A673 (cell line): ENCODE measurements at regions not wholly inside any gene's neighbourhood (a gene's known extent, or its start where the extent isn't known, plus 50 kb on each side); places are given as distances from the start of the nearest gene placed in this dataset.
A peak's percentile ranks its signal among the peaks of the same experiment; 100 is the strongest.
"Not testable (repeated sequence)": the region's sequence is repeated elsewhere in the genome, so short reads cannot be mapped to it uniquely, and the experiment has no call there.

Experiments
- BruUV-seq: library from RNA; stranded (reverse); fragments of 400-500 nt; replicated peaks from 2 replicates; lab custom pipeline; 2021; lab: Mats Ljungman, UMichigan
- CTCF ChIA-PET: fragments of 300-600 bp; sonication (Branson Sonifier 250); formaldehyde crosslinking; loops from one replicate; lab custom pipeline; 2022; ENCODE audit warnings: antibody characterized with exemption; lab: Charles Lee
- POLR2A ChIA-PET: fragments of 300-600 bp; sonication (Branson Sonifier 250); formaldehyde crosslinking; loops from one replicate; lab custom pipeline; 2022; ENCODE audit warnings: antibody characterized with exemption; ENCODE audit not compliant: low non-redundant PET; lab: Charles Lee
- DNase-seq: peaks from one replicate; pipeline ENCODE4 v3.0.0-alpha.2; 2015; ENCODE audit warnings: low spot score
- H3K27ac ChIP-seq: fragments of 200-600 bp; sonication (generic); 2 replicates; pipeline ENCODE4 v1.5.1; 2016; ENCODE audit warnings: mixed run types, low read depth, mild to moderate bottlenecking, mixed read lengths, antibody characterized with exemption, low read length; ENCODE audit not compliant: poor library complexity, severe bottlenecking
- H3K27me3 ChIP-seq: fragments of 200-600 bp; sonication (generic); replicated peaks from 2 replicates; pipeline ENCODE4 v1.6.1; 2017; ENCODE audit warnings: mixed run types, low read depth, mild to moderate bottlenecking, mixed read lengths, antibody characterized with exemption, low read length; ENCODE audit not compliant: insufficient read depth, poor library complexity
- H3K36me3 ChIP-seq: fragments of 200-600 bp; sonication (generic); 2 replicates; pipeline ENCODE4 v1.6.1; 2016; ENCODE audit warnings: mixed run types, mild to moderate bottlenecking, mixed read lengths, antibody characterized with exemption, low read length; ENCODE audit not compliant: insufficient read depth, poor library complexity, severe bottlenecking
- H3K4me1 ChIP-seq: fragments of 200-600 bp; sonication (generic); 2 replicates; pipeline ENCODE4 v1.6.1; 2017; ENCODE audit warnings: mixed run types, mild to moderate bottlenecking, mixed read lengths, antibody characterized with exemption, low read length; ENCODE audit not compliant: insufficient read depth, poor library complexity, severe bottlenecking
- H3K4me3 ChIP-seq: fragments of 200-600 bp; sonication (generic); 2 replicates; pipeline ENCODE4 v1.5.1; 2016; ENCODE audit warnings: low read depth, mixed run types, mild to moderate bottlenecking, mixed read lengths, low read length; ENCODE audit not compliant: poor library complexity, severe bottlenecking
- H3K9me3 ChIP-seq: fragments of 200-600 bp; sonication (generic); 2 replicates; pipeline ENCODE4 v1.6.1; 2016; ENCODE audit warnings: mixed run types, low read depth, mild to moderate bottlenecking, mixed read lengths, antibody characterized with exemption, low read length; ENCODE audit not compliant: poor library complexity, severe bottlenecking
- EZH2 ChIP-seq: fragments of 200-600 bp; sonication (generic); IDR thresholded peaks from 2 replicates; pipeline ENCODE4 v1.6.1; 2017; ENCODE audit warnings: borderline replicate concordance, low read depth, mild to moderate bottlenecking, mixed read lengths, antibody characterized with exemption, low read length; ENCODE audit not compliant: poor library complexity, severe bottlenecking
- intact Hi-C: fragments of 100-400 bp; cut with micrococcal nuclease; formaldehyde crosslinking; loops from one replicate; pipeline ENCODE4 v1.10.0; 2022; ENCODE audit not compliant: unreplicated experiment
- TF ChIP-seq, protein P1 (sequence below): fragments of 300-800, 200-600 bp; sonication (generic); conservative IDR thresholded peaks from 2 replicates; pipeline ENCODE4 v1.5.1; 2017; ENCODE audit warnings: low read depth, mild to moderate bottlenecking, antibody characterized with exemption, low read length, moderate library complexity, mixed read lengths

DNA sequence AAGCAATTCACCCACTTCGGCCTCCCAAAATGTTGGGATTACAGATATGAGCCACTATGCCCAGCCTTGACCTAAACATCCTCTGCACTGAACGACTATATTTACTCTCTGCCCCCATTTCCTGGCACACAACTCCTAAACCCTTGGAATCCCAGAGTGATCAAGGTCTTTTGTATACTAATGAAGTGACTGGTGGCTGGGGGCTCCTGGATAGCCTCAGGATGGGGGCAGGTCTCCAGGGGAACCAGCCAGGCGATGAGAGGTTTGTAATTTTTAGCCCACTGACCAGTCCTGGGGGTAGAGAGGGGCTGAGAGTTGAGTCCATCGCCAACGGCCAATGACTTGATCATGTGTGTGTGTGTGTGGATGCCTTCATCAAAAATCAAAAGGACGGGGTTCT lies 71.1 kb downstream of the FAM50B start:
- no peak overlapping the region for H3K27ac ChIP-seq
- BruUV-seq = no TSS peak
- ChIA-PET CTCF (no interaction called here), POLR2A (no interaction called here)
- intact Hi-C loops = no loop called here
- DNase-seq = no peak
- no peaks in the 10 kb centered on the region for H3K9me3 ChIP-seq
- H3K4me1 ChIP-seq = peaks cover 16% of the 10 kb centered on the region
- H3K36me3 ChIP-seq = no peaks in the 10 kb centered on the region
- no peak overlapping the region for H3K4me3 ChIP-seq
- H3K27me3 ChIP-seq = no peaks in the 10 kb centered on the region
- TF ChIP-seq, protein P1, sequence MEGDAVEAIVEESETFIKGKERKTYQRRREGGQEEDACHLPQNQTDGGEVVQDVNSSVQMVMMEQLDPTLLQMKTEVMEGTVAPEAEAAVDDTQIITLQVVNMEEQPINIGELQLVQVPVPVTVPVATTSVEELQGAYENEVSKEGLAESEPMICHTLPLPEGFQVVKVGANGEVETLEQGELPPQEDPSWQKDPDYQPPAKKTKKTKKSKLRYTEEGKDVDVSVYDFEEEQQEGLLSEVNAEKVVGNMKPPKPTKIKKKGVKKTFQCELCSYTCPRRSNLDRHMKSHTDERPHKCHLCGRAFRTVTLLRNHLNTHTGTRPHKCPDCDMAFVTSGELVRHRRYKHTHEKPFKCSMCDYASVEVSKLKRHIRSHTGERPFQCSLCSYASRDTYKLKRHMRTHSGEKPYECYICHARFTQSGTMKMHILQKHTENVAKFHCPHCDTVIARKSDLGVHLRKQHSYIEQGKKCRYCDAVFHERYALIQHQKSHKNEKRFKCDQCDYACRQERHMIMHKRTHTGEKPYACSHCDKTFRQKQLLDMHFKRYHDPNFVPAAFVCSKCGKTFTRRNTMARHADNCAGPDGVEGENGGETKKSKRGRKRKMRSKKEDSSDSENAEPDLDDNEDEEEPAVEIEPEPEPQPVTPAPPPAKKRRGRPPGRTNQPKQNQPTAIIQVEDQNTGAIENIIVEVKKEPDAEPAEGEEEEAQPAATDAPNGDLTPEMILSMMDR = no peak
- TF ChIP-seq EZH2 = no peak

DNA sequence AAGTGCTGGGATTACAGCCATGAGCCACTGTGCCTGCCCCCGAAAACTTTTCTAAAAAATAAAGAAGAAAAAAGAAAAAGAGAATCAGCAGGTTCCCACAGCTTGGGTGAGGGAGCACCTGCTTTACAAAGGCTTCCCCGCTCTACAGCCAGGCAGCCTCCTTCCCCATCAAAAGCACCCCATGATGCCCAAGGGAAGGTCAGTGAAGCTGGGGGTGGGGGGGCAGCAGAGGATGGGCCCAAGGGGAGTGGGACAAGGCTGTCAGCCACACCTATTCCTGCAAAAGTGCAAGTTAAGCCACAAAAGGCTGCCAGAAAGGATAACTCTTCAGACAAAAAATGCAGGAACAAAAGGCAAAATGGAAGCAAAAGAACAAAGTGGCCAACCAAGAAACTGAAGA lies 72.5 kb downstream of the FAM50B start:
- CTCF ChIA-PET = no interaction called here
- intact Hi-C loops = no loop called here

DNA sequence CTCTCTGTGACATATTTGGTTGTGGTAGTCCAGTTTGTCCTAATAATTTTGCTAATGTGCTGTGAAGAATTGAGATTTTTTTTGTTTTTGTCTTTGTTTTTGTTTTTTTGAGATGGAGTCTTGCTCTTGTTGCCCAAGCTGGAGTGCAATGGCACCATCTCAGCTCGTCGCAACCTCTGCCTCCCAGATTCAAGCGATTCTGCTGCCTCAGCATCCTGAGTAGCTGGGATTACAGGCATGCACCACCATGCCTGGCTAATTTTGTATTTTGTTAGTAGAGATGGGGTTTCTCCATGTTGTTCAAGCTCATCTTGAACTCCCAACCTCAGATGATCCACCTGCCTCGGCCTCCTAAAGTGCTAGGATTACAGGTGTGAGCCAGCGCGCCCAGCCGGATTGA lies 73.4 kb downstream of the FAM50B start:
- H3K27ac ChIP-seq, H3K4me3 ChIP-seq, DNase-seq, H3K9me3 ChIP-seq, H3K36me3 ChIP-seq, intact Hi-C loops, CTCF ChIA-PET, BruUV-seq, H3K27me3 ChIP-seq, POLR2A ChIA-PET: not testable (repeated sequence)
- H3K4me1 ChIP-seq = peaks cover 19% of the 10 kb centered on the region

More for the DNA sequence above, 72.5 kb downstream of the FAM50B start:
- Histone ChIP-seq H3K27ac (no peak overlapping the region), H3K9me3 (no peaks in the 10 kb centered on the region), H3K4me1 (peaks cover 16% of the 10 kb centered on the region), H3K4me3 (no peak overlapping the region), H3K27me3 (no peaks in the 10 kb centered on the region), H3K36me3 (no peaks in the 10 kb centered on the region)
- POLR2A ChIA-PET = no interaction called here
- no peak for DNase-seq
- no TSS peak for BruUV-seq
- TF ChIP-seq, protein P1 = no peak
- no peak for TF ChIP-seq EZH2

DNA sequence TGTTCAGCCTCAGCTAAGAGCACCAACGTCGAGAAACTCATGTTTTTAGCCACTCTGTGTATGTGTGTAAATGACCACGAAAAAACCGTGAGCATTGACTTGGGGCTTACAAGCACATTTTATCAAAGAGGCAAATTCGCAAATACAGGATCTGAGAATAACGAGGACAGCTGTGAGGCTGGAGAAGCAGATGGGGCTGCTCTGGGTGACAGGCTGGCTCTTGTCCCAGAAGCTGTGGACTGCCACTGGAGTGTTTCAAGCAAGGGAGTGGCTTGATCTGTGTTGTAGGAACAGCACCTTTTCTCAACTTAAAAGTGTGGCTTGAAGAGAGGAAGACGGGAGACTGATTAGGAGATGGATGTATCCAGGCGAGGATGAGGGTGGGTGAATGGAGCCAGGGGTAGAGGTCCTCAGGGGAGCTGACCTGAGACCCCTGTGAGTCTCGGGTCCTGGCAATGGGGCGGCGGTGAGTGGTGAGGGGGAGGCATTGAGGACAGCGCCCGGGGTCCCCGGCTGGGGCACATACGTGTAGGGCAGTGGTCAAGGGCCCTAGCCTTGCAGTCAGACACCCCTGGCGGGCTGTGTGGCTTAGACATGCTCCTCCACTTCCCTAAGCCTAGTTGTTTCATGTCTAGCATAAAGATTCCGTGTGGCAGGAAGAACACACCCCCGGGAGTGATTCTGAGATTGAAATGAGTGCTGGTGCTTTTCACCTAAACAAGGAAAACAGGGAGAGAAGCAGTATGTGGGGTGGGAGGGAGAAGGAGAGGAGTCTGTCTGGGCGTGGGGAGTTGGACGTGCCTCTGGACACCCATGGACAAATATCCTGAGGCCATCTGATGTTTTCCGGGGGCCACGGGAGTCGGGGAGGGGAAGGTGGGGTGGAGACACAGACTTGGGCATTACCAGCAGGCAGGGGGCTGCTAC lies 76.3 kb downstream of the FAM50B start:
- H3K36me3 ChIP-seq, CTCF ChIA-PET, BruUV-seq, intact Hi-C loops, POLR2A ChIA-PET, H3K9me3 ChIP-seq, H3K27me3 ChIP-seq, H3K4me3 ChIP-seq, H3K27ac ChIP-seq: not testable (repeated sequence)
- peaks cover 14% of the 10 kb centered on the region for H3K4me1 ChIP-seq
- DNase-seq = peak; percentile 18
